ENCODE measurements at regions not wholly inside any gene's neighbourhood (a gene's known extent, or its start where the extent isn't known, plus 50 kb on each side); places are given as distances from the start of the nearest gene placed in this dataset.

DNA sequence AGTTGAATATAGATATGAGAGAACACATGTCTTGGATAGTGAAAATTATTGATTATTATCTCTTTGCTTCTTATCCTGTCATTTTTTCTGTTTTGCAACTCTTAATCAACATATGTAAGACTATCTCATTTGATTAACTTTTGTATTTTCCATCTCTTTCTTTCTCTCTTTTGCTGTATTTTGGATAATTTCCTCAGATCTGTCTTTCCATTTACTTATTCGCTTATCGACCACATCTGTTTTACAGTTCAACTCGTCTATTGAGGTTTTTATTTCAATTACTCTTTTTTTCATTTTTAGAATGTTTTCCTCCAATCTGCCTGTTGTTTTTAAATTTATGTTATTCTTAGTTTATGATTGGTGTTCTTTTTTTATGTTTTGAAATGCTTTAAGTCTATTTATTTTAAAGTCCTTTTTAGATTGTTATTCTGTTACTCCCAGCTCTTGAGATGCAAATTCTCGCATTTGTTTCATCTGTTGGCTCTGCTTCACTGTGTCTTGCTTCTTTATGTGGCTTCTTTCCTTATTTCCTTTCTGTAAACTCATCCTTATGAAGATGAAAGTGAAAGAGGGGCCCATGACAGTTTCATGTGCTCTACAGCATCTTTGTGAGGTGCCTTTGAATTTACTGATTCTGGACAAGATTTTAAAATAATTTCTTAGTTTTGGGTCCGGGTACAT, 87.8 kb upstream of the IRX5 start:
- no peak for DNase-seq (ENCODE audit: low read depth in 1 of 2, low spot score in 1 of 2)
- in situ Hi-C loops (cut with HindIII; ENCODE audit: low pct_unique_long_range_greater_than_20kb, low sequenced_read_pairs), result no loop called here
- no peak for TF ChIP-seq JUND (IDR thresholded peaks at IDR 0.05; ENCODE audit: low read depth)

DNA sequence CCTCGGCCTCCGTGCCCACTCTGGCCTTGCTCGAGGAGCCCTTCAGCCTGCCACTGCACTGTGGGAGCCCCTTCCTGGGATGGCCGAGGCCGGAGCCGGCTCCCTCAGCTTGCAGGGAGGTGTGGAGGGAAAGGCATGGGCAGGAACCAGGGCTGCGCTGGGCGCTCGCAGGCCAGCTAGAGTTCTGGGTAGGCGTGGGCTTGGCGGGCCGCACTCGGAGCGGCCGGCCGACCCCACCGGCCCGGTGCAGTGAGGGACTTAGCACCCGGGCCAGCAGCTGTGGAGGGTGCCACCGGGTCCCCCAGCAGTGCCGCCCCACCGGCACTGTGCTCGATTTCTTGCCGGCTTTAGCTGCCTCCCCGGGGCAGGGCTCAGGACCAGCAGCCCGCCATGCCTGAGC, 101.0 kb upstream of the IRX5 start:
- DNase-seq (ENCODE audit: low read depth in 1 of 2, low spot score in 1 of 2), result no peak

DNA sequence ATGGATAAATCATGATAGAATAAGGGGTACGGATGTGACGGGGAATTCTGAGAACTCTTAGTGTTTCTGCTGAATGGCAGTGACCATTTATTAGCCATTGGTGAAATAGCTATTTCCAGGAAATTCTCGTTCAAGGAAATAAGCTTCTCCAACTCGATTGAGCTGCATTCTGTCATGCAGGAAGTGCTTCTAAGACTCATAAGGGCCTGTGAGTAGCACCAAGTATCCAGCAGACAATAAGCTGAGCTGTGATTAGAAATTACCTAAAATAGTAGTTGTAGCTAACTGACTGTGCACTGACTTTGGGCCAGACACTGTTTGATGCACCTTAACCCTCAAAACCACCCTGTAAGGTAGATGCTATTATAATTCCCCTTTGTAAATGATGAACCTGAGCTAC, 107.8 kb upstream of the IRX5 start:
- DNase-seq (ENCODE audit: low read depth in 1 of 2, low spot score in 1 of 2), result no peak
- no peak for TF ChIP-seq JUND (IDR thresholded peaks at IDR 0.05; ENCODE audit: low read depth)
- in situ Hi-C loops (cut with HindIII; ENCODE audit: low pct_unique_long_range_greater_than_20kb, low sequenced_read_pairs), result no loop called here

More for the DNA sequence above, 101.0 kb upstream of the IRX5 start:
- in situ Hi-C loops (cut with HindIII; ENCODE audit: low pct_unique_long_range_greater_than_20kb, low sequenced_read_pairs), result no loop called here
- no peak for TF ChIP-seq JUND (IDR thresholded peaks at IDR 0.05; ENCODE audit: low read depth)

- TF ChIP-seq JUND (IDR thresholded peaks at IDR 0.05; ENCODE audit: low read depth), result no peak
- DNase-seq (ENCODE audit: low read depth in 1 of 2, low spot score in 1 of 2), result peak in 1 of 2 experiments; percentile 50
- in situ Hi-C loops (cut with HindIII; ENCODE audit: low pct_unique_long_range_greater_than_20kb, low sequenced_read_pairs), result no loop called here
Observed at GRCh38 chr16:54822492-54822891, 108.2 kb upstream of the IRX5 start.

- no peak for TF ChIP-seq JUND (IDR thresholded peaks at IDR 0.05; ENCODE audit: low read depth)
- no peak for DNase-seq (ENCODE audit: low read depth in 1 of 2, low spot score in 1 of 2)
- in situ Hi-C loops (cut with HindIII; ENCODE audit: low pct_unique_long_range_greater_than_20kb, low sequenced_read_pairs), result no loop called here
Observed at GRCh38 chr16:54821731-54822130, 108.9 kb upstream of the IRX5 start.

DNA sequence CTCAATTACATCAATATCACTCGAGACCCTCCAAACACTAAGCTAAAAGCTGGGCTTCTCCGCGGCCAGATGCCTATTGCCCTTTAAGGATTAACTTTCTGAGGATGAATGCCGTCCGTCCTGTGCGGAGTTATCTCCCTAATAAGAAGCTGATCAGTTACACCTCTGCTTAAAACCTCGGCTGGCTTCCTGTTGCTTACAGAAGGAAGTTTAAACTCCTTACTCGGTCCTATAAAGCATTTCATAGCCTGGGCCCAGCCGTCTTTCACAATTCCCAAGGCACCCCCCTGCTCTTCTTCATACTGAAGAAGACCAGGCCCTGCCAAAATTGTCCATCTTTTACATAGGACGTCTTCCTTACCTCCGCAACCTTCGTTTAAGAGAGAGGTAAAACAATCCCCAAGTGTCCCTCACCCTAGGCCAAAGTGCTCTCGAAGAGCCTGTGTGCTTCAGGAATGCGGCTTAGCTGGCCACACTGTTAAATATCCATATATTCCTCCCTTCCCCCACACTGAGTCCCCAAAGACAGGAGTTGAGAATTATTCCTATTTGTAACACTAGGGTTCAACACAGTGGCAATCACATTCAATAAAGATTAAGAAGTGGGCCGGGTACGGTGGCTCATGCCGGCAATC, 112.6 kb upstream of the IRX5 start:
- no peak for TF ChIP-seq JUND (IDR thresholded peaks at IDR 0.05; ENCODE audit: low read depth)
- in situ Hi-C loops (cut with HindIII; ENCODE audit: low pct_unique_long_range_greater_than_20kb, low sequenced_read_pairs), result no loop called here
- peak in 1 of 2 experiments; percentile 46 for DNase-seq (ENCODE audit: low read depth in 1 of 2, low spot score in 1 of 2)

DNA sequence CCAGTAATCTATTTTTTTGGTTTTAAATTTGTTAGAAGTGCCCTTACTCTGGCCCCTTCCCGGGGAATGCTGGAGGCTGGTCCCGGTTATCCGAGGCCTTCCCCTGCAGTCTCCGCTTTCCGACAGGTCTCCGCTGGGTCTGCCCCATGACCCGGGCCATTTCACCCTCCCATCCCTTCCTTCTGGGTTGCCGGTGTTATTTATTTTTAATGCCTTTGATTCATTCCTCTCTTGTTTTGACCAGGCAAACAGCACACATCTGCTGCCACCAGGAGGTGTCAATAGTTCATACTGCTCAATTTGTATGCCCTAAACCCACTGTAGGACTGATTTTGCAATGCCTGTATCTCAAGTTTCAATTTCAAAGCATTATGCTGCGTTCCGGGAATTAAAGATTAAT, 113.2 kb upstream of the IRX5 start:
- no peak for TF ChIP-seq JUND (IDR thresholded peaks at IDR 0.05; ENCODE audit: low read depth)
- in situ Hi-C loops (cut with HindIII; ENCODE audit: low pct_unique_long_range_greater_than_20kb, low sequenced_read_pairs), result no loop called here
- DNase-seq (ENCODE audit: low read depth in 1 of 2, low spot score in 1 of 2), result peak in 1 of 2 experiments; percentile 70

DNA sequence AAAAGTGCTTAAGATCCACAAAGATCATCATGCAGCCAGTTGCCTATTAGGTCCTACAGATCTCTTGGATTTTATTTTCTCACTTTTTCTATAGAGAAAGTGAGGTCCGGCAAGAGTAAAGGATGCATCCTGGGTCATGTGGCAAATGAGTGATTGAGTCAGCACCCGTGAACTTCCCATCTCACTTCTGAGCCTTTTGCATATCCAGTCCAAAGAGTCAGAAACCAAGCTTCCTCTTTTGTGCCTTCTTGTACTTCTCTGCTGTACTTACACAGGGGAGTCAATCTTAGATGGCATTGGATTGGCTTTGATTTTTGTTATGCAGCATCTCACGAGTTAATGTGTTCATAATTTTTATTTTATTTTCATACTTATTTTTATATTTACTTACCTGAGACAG, 114.2 kb upstream of the IRX5 start:
- TF ChIP-seq JUND (IDR thresholded peaks at IDR 0.05; ENCODE audit: low read depth), result no peak
- no peak for DNase-seq (ENCODE audit: low read depth in 1 of 2, low spot score in 1 of 2)

GRCh38 chr16:54815177-54815576, 115.5 kb upstream of the IRX5 start:
- no peak for DNase-seq (ENCODE audit: low read depth in 1 of 2, low spot score in 1 of 2)
- TF ChIP-seq JUND (IDR thresholded peaks at IDR 0.05; ENCODE audit: low read depth), result no peak
- in situ Hi-C loops (cut with HindIII; ENCODE audit: low pct_unique_long_range_greater_than_20kb, low sequenced_read_pairs), result no loop called here

More for the DNA sequence above, 114.2 kb upstream of the IRX5 start:
- in situ Hi-C loops (cut with HindIII; ENCODE audit: low pct_unique_long_range_greater_than_20kb, low sequenced_read_pairs), result no loop called here

GRCh38 chr16:54813778-54814177, 116.9 kb upstream of the IRX5 start:
- in situ Hi-C loops (cut with HindIII; ENCODE audit: low pct_unique_long_range_greater_than_20kb, low sequenced_read_pairs), result no loop called here
- no peak for DNase-seq (ENCODE audit: low read depth in 1 of 2, low spot score in 1 of 2)

GRCh38 chr16:54812229-54812628, 118.4 kb upstream of the IRX5 start:
- peak in 1 of 2 experiments; percentile 51 for DNase-seq (ENCODE audit: low read depth in 1 of 2, low spot score in 1 of 2)
- in situ Hi-C loops (cut with HindIII; ENCODE audit: low pct_unique_long_range_greater_than_20kb, low sequenced_read_pairs), result no loop called here
- no peak for TF ChIP-seq JUND (IDR thresholded peaks at IDR 0.05; ENCODE audit: low read depth)

More at GRCh38 chr16:54813778-54814177, 116.9 kb upstream of the IRX5 start:
- no peak for TF ChIP-seq JUND (IDR thresholded peaks at IDR 0.05; ENCODE audit: low read depth)

DNA sequence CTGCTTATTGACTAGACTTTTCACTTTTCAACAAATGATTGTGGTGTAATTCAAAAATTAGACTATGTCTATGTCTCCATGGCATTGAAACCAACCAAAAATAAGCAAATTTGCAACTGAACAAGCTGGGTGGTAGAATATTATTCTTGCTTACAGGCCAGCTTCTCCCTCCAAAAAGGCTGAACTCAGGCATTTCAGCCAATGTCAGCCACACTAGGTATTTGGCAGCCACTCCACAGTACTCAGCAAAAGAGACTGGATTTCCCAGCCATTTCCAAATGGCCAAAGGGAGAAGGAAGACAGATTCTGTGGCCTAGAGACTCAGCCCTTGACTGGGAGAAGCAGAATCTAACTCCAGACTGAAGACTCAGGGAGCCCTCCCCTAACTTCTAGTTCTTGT, 121.8 kb upstream of the IRX5 start:
- no peak for TF ChIP-seq JUND (IDR thresholded peaks at IDR 0.05; ENCODE audit: low read depth)
- no peak for DNase-seq (ENCODE audit: low read depth in 1 of 2, low spot score in 1 of 2)
- in situ Hi-C loops (cut with HindIII; ENCODE audit: low pct_unique_long_range_greater_than_20kb, low sequenced_read_pairs), result no loop called here

DNA sequence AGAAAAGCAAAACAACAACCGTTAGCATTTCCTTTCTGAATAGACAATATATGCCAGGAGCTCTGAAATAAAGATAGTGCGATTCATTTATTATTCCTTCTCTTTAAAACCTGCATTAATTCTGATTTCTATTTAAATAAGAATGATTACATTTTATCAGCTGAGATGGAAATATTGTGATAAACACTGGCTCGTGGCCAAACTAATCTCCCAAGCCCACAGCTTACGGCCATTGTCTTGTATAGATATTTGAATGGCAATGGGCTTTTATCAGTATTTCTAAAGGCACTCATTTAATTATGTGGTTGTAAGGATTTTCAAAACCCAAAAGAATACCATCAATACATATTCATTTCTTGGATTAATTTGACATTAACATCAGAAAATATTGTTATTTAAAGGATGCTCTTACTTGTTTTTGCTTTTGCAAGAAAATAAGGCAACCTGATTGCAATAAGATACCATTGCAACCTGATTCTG, 123.7 kb upstream of the IRX5 start:
- in situ Hi-C loops (cut with HindIII; ENCODE audit: low pct_unique_long_range_greater_than_20kb, low sequenced_read_pairs), result no loop called here
- TF ChIP-seq JUND (IDR thresholded peaks at IDR 0.05; ENCODE audit: low read depth), result no peak
- no peak for DNase-seq (ENCODE audit: low read depth in 1 of 2, low spot score in 1 of 2)

Data from T47D (cell line).